Effector memory CD4-positive, alpha-beta T cell (primary cell): ENCODE measurements at regions not wholly inside any gene's neighbourhood (a gene's known extent, or its start where the extent isn't known, plus 50 kb on each side); places are given as distances from the start of the nearest gene placed in this dataset.

Source experiments
- DNase-seq, 3 donors: peaks; one replicate each; pipeline ENCODE4 v3.0.0-alpha.2; 2020
- H3K27ac ChIP-seq: 2 replicates; pipeline ENCODE4 v1.7.0; 2013; ENCODE audit warnings: mild to moderate bottlenecking, low read length, moderate library complexity; ENCODE audit not compliant: insufficient read depth, poor library complexity, severe bottlenecking
- H3K27me3 ChIP-seq: replicated peaks from 2 replicates; pipeline ENCODE4 v1.7.0; 2013; ENCODE audit warnings: mild to moderate bottlenecking, low read length; ENCODE audit not compliant: insufficient read depth, control insufficient read depth, poor library complexity, severe bottlenecking
- H3K36me3 ChIP-seq: 2 replicates; pipeline ENCODE4 v1.7.0; 2013; ENCODE audit warnings: mild to moderate bottlenecking, low read length, moderate library complexity; ENCODE audit not compliant: control insufficient read depth, insufficient read depth
- H3K4me1 ChIP-seq: 2 replicates; pipeline ENCODE4 v1.7.0; 2013; ENCODE audit warnings: low read length, mild to moderate bottlenecking; ENCODE audit not compliant: control insufficient read depth, insufficient read depth, poor library complexity, severe bottlenecking
- H3K4me3 ChIP-seq: 2 replicates; pipeline ENCODE4 v1.7.0; 2013; ENCODE audit warnings: low read length, low read depth, mild to moderate bottlenecking; ENCODE audit not compliant: insufficient read depth, poor library complexity, severe bottlenecking
- H3K9me3 ChIP-seq: 2 replicates; pipeline ENCODE4 v1.7.0; 2013; ENCODE audit warnings: mild to moderate bottlenecking, low read length, moderate library complexity; ENCODE audit not compliant: control insufficient read depth

GRCh38 chr18:59057969-59058368, 81.7 kb upstream of the SEC11C start:
- DNase-seq, result no peak
- no peaks in the 10 kb centered on the region for H3K4me1 ChIP-seq
- H3K4me3 ChIP-seq, result no peak overlapping the region
- no peaks in the 10 kb centered on the region for H3K27me3 ChIP-seq
- no peaks in the 10 kb centered on the region for H3K9me3 ChIP-seq
- no peak overlapping the region for H3K27ac ChIP-seq
- H3K36me3 ChIP-seq, result no peaks in the 10 kb centered on the region

DNA sequence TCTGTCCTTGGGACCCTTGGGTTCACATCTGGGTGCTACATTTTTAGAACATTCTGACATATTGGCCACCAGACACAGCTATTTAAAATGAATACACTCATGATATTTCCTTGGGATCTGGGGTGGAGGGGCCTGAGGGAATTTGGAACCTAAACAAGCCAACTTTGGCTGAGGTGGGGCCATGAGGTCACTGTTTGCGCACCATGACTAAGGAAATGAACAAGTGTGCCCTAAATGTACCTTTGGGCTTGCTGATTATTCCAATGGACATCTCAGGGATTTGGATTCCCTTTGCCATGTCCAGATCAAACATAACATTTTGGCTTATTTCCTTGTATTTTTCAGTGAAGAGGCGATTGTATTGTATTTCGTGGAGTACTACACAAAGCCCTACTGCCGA, 80.5 kb upstream of the SEC11C start:
- Histone ChIP-seq H3K27me3 (no peaks in the 10 kb centered on the region), H3K9me3 (no peaks in the 10 kb centered on the region), H3K36me3 (no peaks in the 10 kb centered on the region), H3K4me1 (no peaks in the 10 kb centered on the region), H3K27ac (no peak overlapping the region), H3K4me3 (no peak overlapping the region)
- no peak for DNase-seq

DNA sequence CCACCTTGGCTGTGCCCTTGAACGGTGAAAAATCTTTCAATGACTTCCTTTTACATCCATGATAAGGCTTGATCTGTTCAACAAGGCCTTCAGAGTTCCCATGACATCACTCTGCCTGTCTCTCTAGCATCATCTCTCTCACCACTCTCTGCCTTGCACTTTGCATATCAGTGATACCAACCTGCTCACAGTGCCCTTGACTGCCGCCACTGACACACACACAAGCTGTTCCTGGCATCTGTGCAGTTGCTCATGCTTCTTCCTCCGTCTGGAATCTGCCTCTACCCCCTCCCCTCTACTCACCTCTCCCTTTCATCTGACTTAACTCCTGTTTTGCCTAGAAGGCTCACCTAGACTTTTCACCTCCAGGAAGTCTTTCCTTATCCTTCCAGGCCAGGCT, 79.1 kb upstream of the SEC11C start:
- Histone ChIP-seq H3K27ac (no peak overlapping the region), H3K9me3 (no peaks in the 10 kb centered on the region), H3K36me3 (no peaks in the 10 kb centered on the region), H3K4me1 (no peaks in the 10 kb centered on the region), H3K4me3 (no peak overlapping the region), H3K27me3 (no peaks in the 10 kb centered on the region)
- DNase-seq, result no peak

- no peaks in the 10 kb centered on the region for H3K36me3 ChIP-seq
- H3K27ac ChIP-seq, result no peak overlapping the region
- H3K27me3 ChIP-seq, result no peaks in the 10 kb centered on the region
- no peak overlapping the region for H3K4me3 ChIP-seq
- no peak for DNase-seq
- H3K9me3 ChIP-seq, result no peaks in the 10 kb centered on the region
- no peaks in the 10 kb centered on the region for H3K4me1 ChIP-seq
Measured at GRCh38 chr18:59061914-59062642, 77.6 kb upstream of the SEC11C start.

GRCh38 chr18:59062643-59063006, 77.1 kb upstream of the SEC11C start:
- no peak overlapping the region for H3K27ac ChIP-seq

GRCh38 chr18:59063300-59063906, 76.3 kb upstream of the SEC11C start:
- DNase-seq, result no peak
- H3K36me3 ChIP-seq, result no peaks in the 10 kb centered on the region
- no peak overlapping the region for H3K27ac ChIP-seq
- no peaks in the 10 kb centered on the region for H3K27me3 ChIP-seq
- H3K4me1 ChIP-seq, result no peaks in the 10 kb centered on the region
- no peaks in the 10 kb centered on the region for H3K9me3 ChIP-seq
- no peak overlapping the region for H3K4me3 ChIP-seq

More at GRCh38 chr18:59062643-59063006, 77.1 kb upstream of the SEC11C start:
- DNase-seq, result no peak
- Histone ChIP-seq H3K9me3 (no peaks in the 10 kb centered on the region), H3K27me3 (no peaks in the 10 kb centered on the region), H3K4me1 (no peaks in the 10 kb centered on the region), H3K36me3 (no peaks in the 10 kb centered on the region), H3K4me3 (no peak overlapping the region)

DNA sequence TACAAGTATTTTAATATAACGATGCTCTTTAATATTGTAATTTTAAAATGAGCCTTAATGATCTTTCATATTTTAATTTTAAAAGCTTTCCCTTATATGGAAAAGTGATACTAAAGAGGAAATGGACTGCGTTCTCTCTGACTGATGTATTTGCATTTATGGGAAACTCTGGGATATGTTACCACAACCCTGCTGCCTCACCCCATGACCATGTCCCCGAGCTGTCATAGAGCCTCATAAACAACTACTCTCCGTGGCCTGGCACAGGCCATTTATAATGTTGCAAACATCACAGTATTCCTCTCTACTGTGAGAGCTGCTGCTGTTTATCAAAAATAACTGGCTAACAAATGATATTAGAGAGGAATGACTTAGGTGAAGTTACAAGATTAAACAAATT, 75.8 kb upstream of the SEC11C start:
- Histone ChIP-seq H3K27ac (no peak overlapping the region), H3K4me3 (no peak overlapping the region), H3K27me3 (no peaks in the 10 kb centered on the region), H3K4me1 (no peaks in the 10 kb centered on the region), H3K36me3 (no peaks in the 10 kb centered on the region), H3K9me3 (no peaks in the 10 kb centered on the region)
- DNase-seq, result no peak

GRCh38 chr18:59065684-59066083, 74.0 kb upstream of the SEC11C start:
- Histone ChIP-seq H3K4me1 (peaks cover 2% of the 10 kb centered on the region), H3K27me3 (no peaks in the 10 kb centered on the region), H3K4me3 (no peak overlapping the region), H3K36me3 (no peaks in the 10 kb centered on the region), H3K27ac (no peak overlapping the region), H3K9me3 (no peaks in the 10 kb centered on the region)
- no peak for DNase-seq

GRCh38 chr18:59067873-59068272, 71.8 kb upstream of the SEC11C start:
- no peaks in the 10 kb centered on the region for H3K27me3 ChIP-seq
- no peak overlapping the region for H3K4me3 ChIP-seq
- H3K36me3 ChIP-seq, result no peaks in the 10 kb centered on the region
- peaks cover 2% of the 10 kb centered on the region for H3K4me1 ChIP-seq
- DNase-seq, result no peak
- no peaks in the 10 kb centered on the region for H3K9me3 ChIP-seq
- H3K27ac ChIP-seq, result no peak overlapping the region

DNA sequence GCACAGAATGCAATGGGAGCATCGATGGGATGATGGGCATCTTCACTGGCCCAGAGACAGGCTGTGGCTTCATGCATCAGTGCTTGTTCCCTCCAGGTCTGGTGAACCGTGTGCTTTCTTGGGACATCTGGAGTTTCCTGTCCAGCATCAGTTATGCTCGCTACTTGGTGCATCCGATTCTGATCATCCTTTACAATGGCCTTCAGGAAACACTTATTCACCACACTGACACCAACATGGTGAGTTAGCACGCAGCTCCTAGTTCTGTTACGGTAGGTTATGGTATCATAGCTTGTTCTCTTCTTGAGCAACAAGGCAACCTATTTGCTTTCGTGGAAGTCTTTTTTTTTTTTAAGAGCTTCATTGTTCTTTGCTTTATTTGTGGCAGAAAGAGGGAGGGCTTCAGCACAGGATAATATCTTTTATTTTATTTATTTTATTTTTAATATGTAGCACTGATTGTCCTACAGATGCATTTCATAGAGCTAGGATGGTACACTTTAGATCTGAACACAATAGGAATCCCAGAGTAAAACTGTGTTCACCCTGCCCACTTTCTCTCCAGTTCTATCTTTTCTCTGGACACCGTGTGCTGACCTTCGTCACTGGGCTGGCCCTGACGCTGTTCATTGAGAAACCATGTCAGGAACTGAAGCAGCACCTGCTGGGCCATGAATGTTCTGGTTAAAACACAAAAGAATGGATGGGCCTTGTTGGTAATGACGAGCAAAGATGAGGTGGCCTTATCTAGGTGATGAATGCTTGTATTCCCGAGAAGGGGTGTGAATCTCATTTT, 71.2 kb upstream of the SEC11C start:
- no peaks in the 10 kb centered on the region for H3K36me3 ChIP-seq
- H3K9me3 ChIP-seq, result no peaks in the 10 kb centered on the region

More for the DNA sequence above, 71.2 kb upstream of the SEC11C start:
- Histone ChIP-seq H3K27ac (no peak overlapping the region), H3K4me3 (no peak overlapping the region), H3K4me1 (peaks cover 2% of the 10 kb centered on the region), H3K27me3 (no peaks in the 10 kb centered on the region)
- no peak for DNase-seq
